ENCODE measurements at regions not wholly inside any gene's neighbourhood (a gene's known extent, or its start where the extent isn't known, plus 50 kb on each side); places are given as distances from the start of the nearest gene placed in this dataset.
"Not testable (repeated sequence)": the region's sequence is repeated elsewhere in the genome, so short reads cannot be mapped to it uniquely, and the experiment has no call there.

DNA sequence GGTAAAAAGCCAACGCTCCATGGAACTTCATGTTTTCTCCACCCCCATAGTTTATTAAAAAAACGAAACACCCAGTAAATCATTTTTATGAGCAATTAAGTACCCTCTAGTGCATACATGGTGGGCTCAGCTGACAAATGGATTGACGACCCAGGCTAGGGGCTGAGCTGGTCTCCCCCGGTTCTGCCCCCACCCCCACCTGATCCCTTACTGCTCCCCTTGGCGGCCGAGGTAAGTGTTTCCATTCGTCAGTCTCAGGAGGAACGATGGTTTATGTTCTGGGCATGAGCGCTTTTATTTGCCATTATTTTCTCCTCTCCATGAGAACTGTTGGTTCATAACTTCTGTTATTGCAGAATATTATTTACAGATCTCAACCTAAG, 233.9 kb upstream of the C1orf174 start:
- TF ChIP-seq, protein P1, sequence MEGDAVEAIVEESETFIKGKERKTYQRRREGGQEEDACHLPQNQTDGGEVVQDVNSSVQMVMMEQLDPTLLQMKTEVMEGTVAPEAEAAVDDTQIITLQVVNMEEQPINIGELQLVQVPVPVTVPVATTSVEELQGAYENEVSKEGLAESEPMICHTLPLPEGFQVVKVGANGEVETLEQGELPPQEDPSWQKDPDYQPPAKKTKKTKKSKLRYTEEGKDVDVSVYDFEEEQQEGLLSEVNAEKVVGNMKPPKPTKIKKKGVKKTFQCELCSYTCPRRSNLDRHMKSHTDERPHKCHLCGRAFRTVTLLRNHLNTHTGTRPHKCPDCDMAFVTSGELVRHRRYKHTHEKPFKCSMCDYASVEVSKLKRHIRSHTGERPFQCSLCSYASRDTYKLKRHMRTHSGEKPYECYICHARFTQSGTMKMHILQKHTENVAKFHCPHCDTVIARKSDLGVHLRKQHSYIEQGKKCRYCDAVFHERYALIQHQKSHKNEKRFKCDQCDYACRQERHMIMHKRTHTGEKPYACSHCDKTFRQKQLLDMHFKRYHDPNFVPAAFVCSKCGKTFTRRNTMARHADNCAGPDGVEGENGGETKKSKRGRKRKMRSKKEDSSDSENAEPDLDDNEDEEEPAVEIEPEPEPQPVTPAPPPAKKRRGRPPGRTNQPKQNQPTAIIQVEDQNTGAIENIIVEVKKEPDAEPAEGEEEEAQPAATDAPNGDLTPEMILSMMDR (IDR thresholded peaks at IDR 0.05; ENCODE audit: extremely low read depth, insufficient read depth, missing control alignments), result no peak
- no peak for DNase-seq (ENCODE audit: low spot score)
- in situ Hi-C loops (cut with MboI; ENCODE audit: low pct_unique_long_range_greater_than_20kb, low sequenced_read_pairs, unreplicated experiment), result no loop called here

DNA sequence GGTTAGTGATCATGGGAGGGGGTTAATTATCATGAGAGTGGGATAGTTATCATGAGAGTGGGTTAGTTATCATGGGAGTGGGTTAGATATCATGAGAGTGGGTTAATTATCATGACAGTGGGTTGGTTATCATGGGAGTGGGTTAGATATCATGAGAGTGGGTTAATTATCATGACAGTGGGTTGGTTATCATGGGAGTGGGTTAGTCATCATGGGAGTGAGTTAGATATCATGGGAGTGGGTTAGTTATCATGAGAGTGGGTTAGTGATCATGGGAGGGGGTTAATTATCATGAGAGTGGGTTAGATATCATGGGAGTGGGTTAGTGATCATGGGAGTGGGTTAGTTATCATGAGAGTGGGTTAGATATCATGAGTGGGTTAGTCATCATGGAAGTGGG, 235.8 kb upstream of the C1orf174 start:
- in situ Hi-C loops (cut with MboI; ENCODE audit: low pct_unique_long_range_greater_than_20kb, low sequenced_read_pairs, unreplicated experiment); DNase-seq (ENCODE audit: low spot score): not testable (repeated sequence)

DNA sequence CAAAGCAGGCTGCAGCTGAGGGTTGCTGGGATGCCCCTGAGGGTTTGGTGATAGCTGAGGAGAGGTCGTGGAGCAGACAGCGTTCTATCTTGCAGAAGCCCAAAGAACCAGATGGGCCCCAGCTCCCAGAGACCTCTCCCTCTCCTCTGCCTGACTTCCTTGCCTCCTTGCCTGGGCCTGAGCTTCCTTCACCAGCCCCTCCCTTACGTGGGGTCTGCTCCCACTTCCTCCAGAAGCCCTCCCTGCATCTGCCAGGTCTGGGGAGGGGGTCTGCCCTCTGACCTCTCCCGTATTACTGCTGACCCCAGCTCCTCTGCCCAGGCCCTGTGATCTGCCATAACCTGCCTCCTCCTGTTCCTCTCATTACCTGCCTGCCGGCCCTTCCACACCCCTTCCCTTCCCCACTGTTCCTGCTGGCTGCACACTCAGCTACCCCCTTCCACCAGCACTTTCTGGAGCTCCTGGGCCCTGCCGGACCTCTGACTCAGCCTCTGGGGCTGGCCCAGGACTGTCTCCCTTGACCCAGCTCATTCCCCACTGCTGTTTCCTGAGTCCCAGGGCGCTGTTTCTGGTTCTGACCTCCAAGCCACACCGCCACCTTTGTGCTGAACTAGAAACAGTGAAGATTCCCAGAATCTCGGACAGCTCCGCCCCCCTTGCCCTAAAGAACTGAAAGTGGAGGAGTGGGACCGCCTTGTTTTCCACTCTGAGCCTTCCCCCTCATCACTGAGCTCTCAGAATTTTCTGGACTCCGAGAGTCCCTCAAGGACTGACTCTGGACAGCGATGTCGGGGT, 237.7 kb upstream of the C1orf174 start:
- in situ Hi-C loops (cut with MboI; ENCODE audit: low pct_unique_long_range_greater_than_20kb, low sequenced_read_pairs, unreplicated experiment), result no loop called here
- TF ChIP-seq, protein P1 (IDR thresholded peaks at IDR 0.05; ENCODE audit: extremely low read depth, insufficient read depth, missing control alignments), result no peak
- DNase-seq (ENCODE audit: low spot score), result no peak

DNA sequence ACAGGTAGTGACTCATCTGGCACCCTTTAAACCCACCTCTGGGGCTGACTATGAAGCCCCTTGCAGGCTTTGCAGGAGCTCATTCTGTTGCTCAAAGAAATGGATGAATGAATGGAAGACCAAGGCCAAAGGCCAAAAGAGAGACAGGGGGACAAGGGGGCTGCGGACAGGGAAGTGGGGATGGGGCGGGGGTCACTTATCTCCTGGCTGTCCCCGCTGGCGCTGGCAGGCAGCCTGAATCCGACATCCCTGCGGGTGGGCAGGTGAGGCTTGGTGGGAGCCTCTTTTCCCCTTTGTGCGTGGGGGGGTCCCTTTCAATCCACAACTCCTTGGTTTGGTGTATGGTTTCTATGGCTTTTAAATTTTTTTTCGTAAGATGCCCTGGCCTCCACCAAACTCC, 239.6 kb upstream of the C1orf174 start:
- no peak for DNase-seq (ENCODE audit: low spot score)
- TF ChIP-seq, protein P1 (IDR thresholded peaks at IDR 0.05; ENCODE audit: extremely low read depth, insufficient read depth, missing control alignments), result no peak
- in situ Hi-C loops (cut with MboI; ENCODE audit: low pct_unique_long_range_greater_than_20kb, low sequenced_read_pairs, unreplicated experiment), result no loop called here

DNA sequence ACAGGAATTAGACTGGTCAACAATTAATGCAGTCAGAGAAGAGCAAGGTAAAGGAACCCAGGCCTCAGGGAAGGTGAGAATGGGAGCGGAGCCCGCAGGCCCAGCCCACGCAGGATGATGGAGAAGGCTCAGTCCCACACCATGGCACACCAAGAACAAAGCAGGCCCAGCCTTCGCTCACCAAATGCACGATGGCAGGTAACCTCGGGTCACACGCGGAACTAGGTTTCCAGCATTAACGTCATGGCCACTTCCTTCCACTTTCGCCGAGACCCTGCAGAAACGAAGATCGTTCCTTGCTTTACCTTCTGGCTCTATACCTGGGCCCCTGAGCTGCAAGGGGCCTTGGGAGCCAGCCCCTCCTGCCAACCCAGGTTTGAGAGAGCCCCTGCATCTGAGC, 240.2 kb upstream of the C1orf174 start:
- no peak for DNase-seq (ENCODE audit: low spot score)
- TF ChIP-seq, protein P1 (IDR thresholded peaks at IDR 0.05; ENCODE audit: extremely low read depth, insufficient read depth, missing control alignments), result no peak

DNA sequence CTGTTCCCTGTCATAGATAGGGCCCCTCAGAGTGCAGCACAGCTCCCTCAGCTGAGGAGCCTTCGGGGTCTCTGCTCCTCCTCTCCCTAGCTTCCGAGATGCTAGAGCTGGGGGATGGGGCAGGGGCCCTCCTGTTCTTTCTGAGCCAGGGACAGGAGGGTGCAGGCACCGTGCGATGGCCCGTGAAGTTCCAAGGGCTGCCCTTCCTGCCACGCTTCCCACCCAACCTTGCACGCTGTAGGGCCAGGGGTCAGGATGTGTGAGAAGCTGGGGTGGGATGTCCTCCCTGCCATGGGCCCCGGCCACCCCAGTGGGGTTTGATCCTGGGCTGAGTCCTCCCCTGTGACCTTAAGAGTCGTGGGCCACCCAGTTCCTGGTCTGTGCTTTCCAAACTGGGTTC, 240.7 kb upstream of the C1orf174 start:
- TF ChIP-seq, protein P1 (IDR thresholded peaks at IDR 0.05; ENCODE audit: extremely low read depth, insufficient read depth, missing control alignments), result no peak
- DNase-seq (ENCODE audit: low spot score), result no peak
- in situ Hi-C loops (cut with MboI; ENCODE audit: low pct_unique_long_range_greater_than_20kb, low sequenced_read_pairs, unreplicated experiment), result no loop called here

More for the DNA sequence above, 240.2 kb upstream of the C1orf174 start:
- in situ Hi-C loops (cut with MboI; ENCODE audit: low pct_unique_long_range_greater_than_20kb, low sequenced_read_pairs, unreplicated experiment), result no loop called here

DNA sequence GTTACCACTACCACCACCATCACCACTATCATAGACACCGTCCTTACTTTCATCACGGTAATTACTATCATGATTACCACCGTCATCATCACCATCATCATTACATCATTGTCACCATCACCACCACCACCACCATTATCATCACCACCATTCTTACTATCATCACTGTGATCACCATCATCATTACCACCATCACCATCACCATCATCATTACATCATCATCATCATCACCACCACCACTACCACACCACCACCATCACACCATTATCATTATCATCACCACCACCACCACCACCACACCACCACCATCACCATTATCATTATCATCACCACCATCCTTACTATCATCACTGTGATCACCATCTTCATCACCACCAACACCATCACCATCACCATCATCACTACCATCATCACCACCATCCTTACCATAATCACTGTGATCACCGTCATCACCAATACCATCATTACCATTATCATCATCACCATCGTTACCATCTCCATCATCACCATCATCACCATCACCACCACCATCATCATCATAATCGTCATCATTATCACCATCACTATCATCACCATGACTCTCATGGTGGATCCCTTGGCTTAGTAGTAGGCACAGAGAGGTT, 244.4 kb upstream of the C1orf174 start:
- TF ChIP-seq, protein P1 (IDR thresholded peaks at IDR 0.05; ENCODE audit: extremely low read depth, insufficient read depth, missing control alignments), result no peak
- in situ Hi-C loops (cut with MboI; ENCODE audit: low pct_unique_long_range_greater_than_20kb, low sequenced_read_pairs, unreplicated experiment), result no loop called here
- DNase-seq (ENCODE audit: low spot score), result no peak
